OCI-LY7 (cell line): ENCODE measurements at regions not wholly inside any gene's neighbourhood (a gene's known extent, or its start where the extent isn't known, plus 50 kb on each side); places are given as distances from the start of the nearest gene placed in this dataset.

Source experiments
- CTCF ChIP-seq: fragments of 200-600 bp; sonication (generic); conservative IDR thresholded peaks from 2 replicates; pipeline ENCODE4 v1.5.1; 2014; ENCODE audit warnings: mild to moderate bottlenecking, antibody characterized with exemption, low read length, moderate library complexity, mixed read lengths
- EZH2phosphoT487 ChIP-seq: fragments of 200-600 bp; sonication (generic); IDR thresholded peaks from 2 replicates; pipeline ENCODE4 v1.6.1; 2018; ENCODE audit warnings: low read depth, borderline replicate concordance, mild to moderate bottlenecking, mixed run types, antibody characterized with exemption, low read length, moderate library complexity, mixed read lengths

GRCh38 chr6:54493138-54493537 lies 184.9 kb downstream of the TINAG start:
- no peak for TF ChIP-seq CTCF
- TF ChIP-seq EZH2phosphoT487, result no peak
